HG03066 (cell line): ENCODE measurements at regions not wholly inside any gene's neighbourhood (a gene's known extent, or its start where the extent isn't known, plus 50 kb on each side); places are given as distances from the start of the nearest gene placed in this dataset.

Source experiments
- ATAC-seq: cut with Tn5 transposase; IDR thresholded peaks from one replicate; pipeline ENCODE4 v1.9.1; 2021; ENCODE audit warnings: low read depth; ENCODE audit not compliant: unreplicated experiment

GRCh38 chr2:42965196-42965595 lies 172.8 kb upstream of the HAAO start:
- no peak for ATAC-seq

GRCh38 chr2:42964439-42965083 lies 172.2 kb upstream of the HAAO start:
- no peak for ATAC-seq

- no peak for ATAC-seq
Measured at GRCh38 chr2:42963452-42964068, 171.2 kb upstream of the HAAO start.

GRCh38 chr2:42962508-42962953 lies 170.1 kb upstream of the HAAO start:
- no peak for ATAC-seq

GRCh38 chr2:42961961-42962360 lies 169.6 kb upstream of the HAAO start:
- no peak for ATAC-seq

- no peak for ATAC-seq
Measured at GRCh38 chr2:42961385-42961811, 169.0 kb upstream of the HAAO start.

GRCh38 chr2:42960842-42961180 lies 168.4 kb upstream of the HAAO start:
- no peak for ATAC-seq

- ATAC-seq = no peak
Measured at GRCh38 chr2:42960002-42960841, 167.8 kb upstream of the HAAO start.

GRCh38 chr2:42959234-42960001 lies 167.0 kb upstream of the HAAO start:
- ATAC-seq = no peak

GRCh38 chr2:42958741-42959233 lies 166.4 kb upstream of the HAAO start:
- no peak for ATAC-seq

GRCh38 chr2:42957861-42958301 lies 165.5 kb upstream of the HAAO start:
- ATAC-seq = no peak

GRCh38 chr2:42957109-42957860 lies 164.9 kb upstream of the HAAO start:
- no peak for ATAC-seq

- ATAC-seq = no peak
Measured at GRCh38 chr2:42954227-42954962, 162.0 kb upstream of the HAAO start.

- no peak for ATAC-seq
Measured at GRCh38 chr2:42953216-42953615, 160.8 kb upstream of the HAAO start.

GRCh38 chr2:42951263-42951938 lies 159.0 kb upstream of the HAAO start:
- no peak for ATAC-seq

GRCh38 chr2:42949125-42949524 lies 156.7 kb upstream of the HAAO start:
- no peak for ATAC-seq

- ATAC-seq = no peak
Measured at GRCh38 chr2:42947809-42948600, 155.6 kb upstream of the HAAO start.
